GM18520 (cell line): ENCODE measurements at regions not wholly inside any gene's neighbourhood (a gene's known extent, or its start where the extent isn't known, plus 50 kb on each side); places are given as distances from the start of the nearest gene placed in this dataset.
"Not testable (repeated sequence)": the region's sequence is repeated elsewhere in the genome, so short reads cannot be mapped to it uniquely, and the experiment has no call there.

Experiments
- ATAC-seq: cut with Tn5 transposase; IDR thresholded peaks from one replicate; pipeline ENCODE4 v1.9.1; 2021; ENCODE audit not compliant: unreplicated experiment

GRCh38 chr14:83713732-83714131 is 1816.2 kb upstream of the FLRT2 start:
- ATAC-seq, result no peak

DNA sequence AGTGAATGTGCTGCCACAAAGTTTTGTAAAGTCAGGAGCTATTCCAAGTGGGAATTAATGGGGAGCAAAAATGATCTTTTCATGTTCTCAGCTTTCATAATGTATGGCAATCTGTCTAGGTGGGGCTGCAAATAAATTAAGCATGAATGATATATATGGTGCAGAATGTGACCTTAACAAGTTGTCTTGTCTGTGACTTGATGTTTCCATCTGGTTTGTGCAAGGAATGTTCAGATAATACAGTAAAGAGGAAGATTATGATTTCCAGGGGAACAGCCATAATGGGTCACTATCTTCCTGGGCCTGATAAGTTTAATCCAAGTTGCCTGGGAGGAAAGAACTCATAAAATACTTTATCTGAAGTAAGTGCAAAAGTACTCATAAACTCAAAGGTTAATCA is 1815.8 kb upstream of the FLRT2 start:
- ATAC-seq, result no peak

DNA sequence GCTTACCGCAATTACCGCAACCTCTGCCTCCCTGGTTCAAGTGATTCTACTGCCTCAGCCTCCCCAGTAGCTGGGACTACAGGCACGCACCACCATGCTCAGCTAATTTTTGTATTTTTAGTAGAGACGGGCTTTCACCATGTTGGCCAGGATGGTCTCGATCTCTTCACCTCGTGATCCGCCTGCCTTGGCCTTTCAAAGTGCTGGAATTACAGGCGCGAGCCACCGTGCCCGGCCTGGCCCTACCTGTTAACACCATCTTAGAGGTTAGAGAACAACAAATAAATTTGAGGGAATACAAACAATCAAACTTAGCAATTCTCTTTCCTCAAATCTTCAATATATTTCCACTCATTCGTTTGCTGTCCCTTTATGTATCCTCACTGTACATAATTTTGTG is 1810.5 kb upstream of the FLRT2 start:
- ATAC-seq, result not testable (repeated sequence)

GRCh38 chr14:83733670-83734069 is 1796.3 kb upstream of the FLRT2 start:
- no peak for ATAC-seq

DNA sequence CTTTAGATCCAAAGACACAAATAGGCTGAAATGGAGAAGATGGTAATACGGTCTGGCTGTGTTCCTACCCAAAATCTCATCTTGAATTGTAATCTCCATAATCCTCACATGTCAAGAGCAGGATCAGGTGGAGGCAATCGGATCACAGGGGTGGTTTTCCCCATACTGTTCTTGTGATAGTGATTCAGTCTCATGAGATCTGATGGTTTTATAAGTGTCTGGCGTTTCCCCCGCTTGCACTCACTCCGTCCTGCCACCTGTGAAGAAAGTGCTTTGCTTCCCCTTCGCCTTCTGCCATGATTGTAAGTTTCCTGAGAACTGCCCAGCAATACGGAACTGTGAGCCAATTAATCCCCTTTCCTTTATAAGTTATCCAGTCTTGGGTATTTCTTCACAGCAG is 1795.5 kb upstream of the FLRT2 start:
- ATAC-seq, result no peak

- no peak for ATAC-seq
These were observed 1788.7 kb upstream of the FLRT2 start for GRCh38 chr14:83741269-83741668.

GRCh38 chr14:83744224-83744623 is 1785.7 kb upstream of the FLRT2 start:
- no peak for ATAC-seq

GRCh38 chr14:83744891-83745290 is 1785.1 kb upstream of the FLRT2 start:
- no peak for ATAC-seq

DNA sequence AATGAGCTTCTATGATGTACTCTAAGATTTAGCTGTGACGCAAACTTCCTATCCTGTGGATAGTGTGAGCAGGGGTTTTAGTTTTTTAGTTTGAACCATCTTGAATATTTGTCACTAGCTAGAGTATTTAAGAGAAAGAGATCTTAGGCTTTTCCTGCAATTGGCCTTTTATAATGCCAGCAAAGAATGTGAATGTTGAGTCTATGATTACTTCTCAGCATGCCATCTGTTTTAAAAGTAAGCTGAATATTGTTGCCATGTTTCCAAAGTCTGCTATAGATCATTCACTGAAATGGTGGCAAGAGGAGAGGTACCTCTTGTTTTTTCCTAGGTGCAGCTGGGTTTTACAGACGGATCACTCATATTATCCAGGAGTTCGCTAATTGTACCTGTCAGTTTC is 1783.6 kb upstream of the FLRT2 start:
- no peak for ATAC-seq

DNA sequence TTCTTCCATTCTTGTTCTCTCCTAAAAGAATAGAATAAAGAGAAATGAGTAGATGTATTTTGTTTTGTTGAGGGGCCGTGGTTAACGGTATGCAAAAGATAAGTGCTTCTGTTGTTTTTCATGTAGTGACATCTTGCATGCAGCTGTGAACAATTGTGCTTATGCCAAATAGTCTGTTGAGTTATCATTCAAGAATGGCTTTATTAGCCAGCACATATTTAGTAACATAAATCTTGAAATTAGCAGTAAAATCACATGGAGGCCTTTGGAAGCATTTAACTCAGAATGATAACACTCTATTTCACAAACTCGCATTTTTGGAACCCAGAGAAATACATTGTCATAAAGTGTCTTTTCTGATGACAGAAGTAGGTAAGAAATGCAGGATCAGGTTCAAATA is 1772.0 kb upstream of the FLRT2 start:
- no peak for ATAC-seq

DNA sequence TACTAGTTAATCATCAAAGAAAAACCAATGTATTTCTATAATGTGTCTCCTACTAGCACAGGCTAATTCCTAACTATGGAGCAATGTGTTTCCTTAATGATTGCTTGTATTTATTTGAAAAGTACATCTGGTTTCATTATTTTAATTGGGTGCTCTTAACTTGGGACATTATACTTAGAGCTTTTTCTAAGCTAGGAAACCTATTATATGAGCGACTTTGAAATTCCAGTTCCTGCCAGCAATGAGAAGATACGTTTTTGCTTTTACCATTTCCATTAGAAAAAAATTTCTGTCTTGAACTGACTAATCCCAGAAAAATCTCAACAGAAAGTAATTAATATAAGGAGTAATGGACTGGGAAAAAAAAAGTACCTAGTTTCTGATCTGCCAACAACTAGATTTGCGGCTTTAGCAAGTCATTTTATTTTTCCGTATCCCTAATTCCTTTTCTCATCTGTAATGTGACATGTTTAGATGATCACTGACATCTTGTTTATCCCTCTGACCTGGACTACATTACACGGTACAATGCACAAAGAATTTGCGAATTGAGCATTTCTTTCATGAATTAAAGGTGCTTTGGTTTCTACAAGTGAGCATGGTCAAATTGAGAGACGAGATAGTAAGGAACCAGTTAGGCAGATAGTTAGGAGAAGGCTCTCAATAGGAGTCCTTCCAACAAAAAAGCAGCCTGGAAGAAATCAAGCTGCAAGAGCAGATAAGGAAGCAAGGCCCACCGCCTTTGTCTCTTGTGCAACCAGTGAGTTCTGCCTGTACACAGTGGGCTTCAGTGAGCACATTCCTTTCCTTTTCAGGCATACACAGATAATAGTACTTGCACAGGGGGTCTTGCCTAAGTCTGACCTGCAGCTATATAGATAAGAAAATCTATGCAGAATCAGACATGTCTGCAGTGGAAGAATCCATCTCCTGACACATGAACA is 1765.0 kb upstream of the FLRT2 start:
- no peak for ATAC-seq

DNA sequence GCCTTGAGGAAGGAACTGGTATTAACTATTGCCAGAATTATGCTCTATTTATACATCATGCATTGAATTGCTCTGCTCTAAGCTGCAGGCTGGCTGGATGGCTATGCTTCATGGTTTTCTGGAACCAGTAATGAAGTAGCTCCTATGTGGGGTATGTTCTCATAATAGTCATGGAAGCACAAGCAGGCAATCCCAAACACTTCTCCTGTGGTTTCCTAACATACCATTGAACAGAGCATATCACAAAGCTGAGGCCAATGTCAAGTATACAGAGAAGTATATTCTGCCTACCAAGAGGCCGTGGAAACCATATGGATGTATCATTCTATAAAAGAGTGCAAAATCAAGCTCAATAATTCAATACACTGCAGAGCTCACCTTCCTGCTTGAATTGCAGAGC is 1752.4 kb upstream of the FLRT2 start:
- no peak for ATAC-seq

DNA sequence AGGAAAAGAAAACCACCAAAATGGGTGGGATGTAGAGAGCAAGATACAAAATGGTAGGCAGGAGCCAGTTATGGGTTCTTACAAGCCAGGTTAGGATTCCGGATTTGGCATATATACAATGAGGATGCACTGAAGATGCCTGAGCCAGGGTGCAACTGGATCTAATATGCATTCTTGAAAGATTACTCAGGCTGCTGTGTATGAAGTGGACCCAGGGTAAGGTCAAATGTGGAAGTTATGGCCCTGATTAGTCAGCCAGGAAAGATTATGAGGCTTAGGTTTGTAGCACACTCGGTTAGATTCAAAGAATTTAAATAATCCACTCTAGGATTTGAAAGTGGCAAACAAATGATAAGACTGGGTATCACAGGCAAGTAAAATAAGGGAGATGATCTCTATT is 1750.7 kb upstream of the FLRT2 start:
- ATAC-seq, result no peak

DNA sequence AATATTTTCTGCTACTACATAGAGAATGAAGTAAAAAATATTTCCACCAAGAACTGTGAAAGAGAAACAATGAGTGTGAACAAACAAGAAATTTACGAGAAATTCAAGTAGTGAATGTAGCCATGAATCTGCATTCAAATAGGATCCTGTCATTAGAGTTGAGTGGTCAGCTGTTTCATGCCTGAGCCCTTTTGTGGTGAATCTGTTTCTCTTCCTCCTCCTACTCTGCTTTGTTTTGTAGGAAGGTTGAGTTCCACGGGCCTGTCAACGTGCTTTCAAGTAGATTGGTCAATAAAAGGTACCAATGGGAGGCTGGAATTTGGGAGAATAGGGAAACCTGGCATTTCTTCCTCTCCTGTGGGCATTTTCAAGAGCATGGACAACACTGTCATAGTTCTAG is 1749.6 kb upstream of the FLRT2 start:
- no peak for ATAC-seq

GRCh38 chr14:83798421-83798820 is 1731.5 kb upstream of the FLRT2 start:
- ATAC-seq, result no peak

GRCh38 chr14:83799233-83799632 is 1730.7 kb upstream of the FLRT2 start:
- ATAC-seq, result no peak

DNA sequence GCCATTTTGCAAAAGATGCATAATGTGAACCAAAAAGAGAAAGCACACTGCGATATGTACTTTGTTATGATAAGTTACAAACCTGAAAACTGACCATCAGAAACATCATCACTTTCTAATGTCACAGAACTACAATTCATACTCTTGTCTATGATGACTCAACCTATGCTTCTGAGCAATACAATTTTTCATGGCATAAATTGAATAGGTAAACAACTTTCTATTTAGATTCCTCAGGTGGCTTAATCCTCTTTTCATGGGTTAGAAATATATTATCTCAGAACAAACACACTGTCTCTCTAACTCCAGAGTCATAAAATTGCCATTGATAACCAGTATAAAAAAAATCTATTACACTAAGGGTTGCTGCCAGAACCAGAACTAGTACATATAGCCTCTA is 1715.0 kb upstream of the FLRT2 start:
- no peak for ATAC-seq

DNA sequence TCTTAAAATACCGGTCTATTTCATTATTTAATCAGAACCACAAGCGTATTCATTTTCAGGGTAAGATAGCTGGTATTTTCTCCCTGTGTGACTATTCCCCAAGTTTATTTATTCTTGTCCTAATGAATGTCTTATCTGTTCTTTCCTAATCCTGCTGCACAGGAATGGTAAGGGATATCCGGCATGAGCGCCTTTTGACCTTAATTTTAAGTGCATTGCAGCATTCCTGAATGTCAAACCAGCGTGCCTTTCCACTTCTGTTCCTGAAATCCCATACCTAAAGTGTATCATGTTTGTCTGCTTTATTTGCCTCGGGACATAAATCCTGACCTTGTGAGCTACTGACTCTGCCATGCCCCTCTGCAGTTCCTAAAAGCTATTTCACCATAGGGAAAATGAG is 1713.2 kb upstream of the FLRT2 start:
- ATAC-seq, result no peak

GRCh38 chr14:83825843-83826242 is 1704.1 kb upstream of the FLRT2 start:
- ATAC-seq, result no peak

DNA sequence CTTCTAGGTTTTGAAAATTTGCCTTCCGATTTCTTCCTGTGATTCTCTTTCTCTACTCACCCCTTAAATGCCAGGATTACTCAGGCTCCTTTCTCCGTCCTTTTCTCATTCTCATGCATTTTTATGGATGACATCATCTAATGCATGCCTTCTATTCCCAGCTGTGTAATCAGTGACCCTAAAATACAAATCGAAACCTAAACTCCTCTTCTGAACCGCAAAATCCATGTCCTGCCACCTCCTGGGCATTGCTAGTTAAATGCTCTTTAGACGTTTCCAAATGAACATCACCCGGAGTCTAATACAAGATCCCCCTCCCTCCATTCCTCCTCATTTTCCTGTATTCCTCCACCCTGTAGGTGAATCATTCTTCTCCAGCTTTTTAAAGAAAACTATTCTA is 1703.1 kb upstream of the FLRT2 start:
- no peak for ATAC-seq

DNA sequence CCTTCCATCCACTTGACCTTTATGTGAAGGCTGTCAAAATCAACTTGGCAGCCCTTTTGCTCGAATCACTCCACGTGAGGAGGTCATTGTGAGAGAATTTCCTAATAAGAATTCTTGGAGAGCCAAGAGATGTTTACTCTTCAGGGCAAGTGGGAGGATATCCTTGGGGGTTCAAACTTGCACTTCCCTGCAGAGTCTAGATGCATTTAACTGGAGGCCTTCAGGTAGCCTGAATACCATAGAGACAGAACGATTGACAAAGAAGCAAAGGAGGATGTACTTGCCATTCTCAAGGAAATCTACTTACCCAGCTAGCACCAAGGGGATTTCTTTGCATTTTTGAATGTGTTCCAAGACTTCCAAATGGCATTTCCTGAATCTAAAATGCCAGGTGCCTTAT is 1702.6 kb upstream of the FLRT2 start:
- no peak for ATAC-seq

GRCh38 chr14:83828406-83828805 is 1701.5 kb upstream of the FLRT2 start:
- no peak for ATAC-seq

DNA sequence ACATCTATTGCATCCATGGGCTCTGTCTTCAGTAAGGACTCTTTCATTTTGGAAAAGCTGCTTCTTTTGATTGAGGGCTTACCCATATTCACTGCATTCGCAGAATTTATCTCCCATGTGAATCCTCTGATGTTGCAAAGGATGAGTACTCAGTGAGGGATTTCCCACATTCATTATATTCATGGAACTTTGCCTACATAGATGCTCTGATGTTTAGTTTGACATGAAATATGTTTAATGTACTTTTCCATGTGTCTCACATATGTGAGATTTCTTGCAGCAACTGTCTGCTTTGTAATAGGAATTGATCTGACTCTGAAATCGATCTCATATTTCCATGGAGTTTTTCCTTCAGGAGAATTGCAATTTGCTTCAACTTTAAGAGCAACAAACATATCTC is 1699.6 kb upstream of the FLRT2 start:
- no peak for ATAC-seq
